H9 (cell line): ENCODE measurements at regions not wholly inside any gene's neighbourhood (a gene's known extent, or its start where the extent isn't known, plus 50 kb on each side); places are given as distances from the start of the nearest gene placed in this dataset.

Experiments
- DNase-seq: peaks from one replicate; pipeline ENCODE4 v3.0.0-alpha.2; 2017
- H2AFZ ChIP-seq: one replicate; pipeline ENCODE4 v1.6.1; 2013; ENCODE audit warnings: mild to moderate bottlenecking, low read length, control low read depth, moderate library complexity
- H2AK5ac ChIP-seq: 2 replicates; pipeline ENCODE4 v1.6.1; 2013; ENCODE audit warnings: low read length, control low read depth, mixed read lengths; ENCODE audit not compliant: insufficient read length
- H2BK120ac ChIP-seq: one replicate; pipeline ENCODE4 v1.6.1; 2013; ENCODE audit warnings: low read depth, mild to moderate bottlenecking, low read length, control low read depth, inconsistent platforms; ENCODE audit not compliant: poor library complexity, severe bottlenecking
- H2BK12ac ChIP-seq: 2 replicates; pipeline ENCODE4 v1.6.1; 2013; ENCODE audit warnings: low read length, control low read depth, mixed read lengths, low read depth; ENCODE audit not compliant: insufficient read length
- H2BK15ac ChIP-seq: 2 replicates; pipeline ENCODE4 v1.6.1; 2013; ENCODE audit warnings: low read depth, low read length, control low read depth
- H2BK20ac ChIP-seq: one replicate; pipeline ENCODE4 v1.6.1; 2013; ENCODE audit warnings: low read depth, mild to moderate bottlenecking, low read length, control low read depth, inconsistent platforms; ENCODE audit not compliant: poor library complexity, severe bottlenecking
- H2BK5ac ChIP-seq: 2 replicates; pipeline ENCODE4 v1.6.1; 2013; ENCODE audit warnings: low read length, control low read depth, mixed read lengths; ENCODE audit not compliant: insufficient read length
- H3K14ac ChIP-seq: 2 replicates; pipeline ENCODE4 v1.6.1; 2013; ENCODE audit warnings: low read length, control low read depth; ENCODE audit not compliant: insufficient read depth
- H3K18ac ChIP-seq: 2 replicates; pipeline ENCODE4 v1.6.1; 2013; ENCODE audit warnings: low read depth, mild to moderate bottlenecking, mixed read lengths, low read length, control low read depth; ENCODE audit not compliant: insufficient read length
- H3K23ac ChIP-seq: 2 replicates; pipeline ENCODE4 v1.6.1; 2013; ENCODE audit warnings: low read length, control low read depth, mixed read lengths, low read depth; ENCODE audit not compliant: insufficient read length
- H3K23me2 ChIP-seq: 2 replicates; pipeline ENCODE4 v1.6.1; 2013; ENCODE audit warnings: low read depth, mild to moderate bottlenecking, mixed read lengths, low read length, control low read depth; ENCODE audit not compliant: insufficient read length, poor library complexity, severe bottlenecking
- H3K27ac ChIP-seq: 2 replicates; pipeline ENCODE4 v1.5.1; 2013; ENCODE audit warnings: low read length, control low read depth, mixed read lengths, low read depth; ENCODE audit not compliant: insufficient read length
- H3K27me3 ChIP-seq: 2 replicates; pipeline ENCODE4 v1.6.1; 2013; ENCODE audit warnings: low read length, control low read depth, inconsistent platforms; ENCODE audit not compliant: insufficient read depth
- H3K4ac ChIP-seq: 2 replicates; pipeline ENCODE4 v1.6.1; 2013; ENCODE audit warnings: low read depth, mild to moderate bottlenecking, control low read depth, inconsistent platforms, low read length, moderate library complexity
- H3K4me1 ChIP-seq: 2 replicates; pipeline ENCODE4 v1.6.1; 2013; ENCODE audit warnings: low read length, control low read depth, inconsistent platforms; ENCODE audit not compliant: insufficient read depth
- H3K4me2 ChIP-seq: 2 replicates; pipeline ENCODE4 v1.6.1; 2013; ENCODE audit warnings: low read length, control low read depth, mixed read lengths; ENCODE audit not compliant: insufficient read length, insufficient read depth
- H3K56ac ChIP-seq: 2 replicates; pipeline ENCODE4 v1.6.1; 2013; ENCODE audit warnings: low read depth, mild to moderate bottlenecking, mixed read lengths, low read length, control low read depth; ENCODE audit not compliant: insufficient read length
- H3K79me1 ChIP-seq: 2 replicates; pipeline ENCODE4 v1.6.1; 2013; ENCODE audit warnings: low read depth, mild to moderate bottlenecking, moderate library complexity, low read length, control low read depth, inconsistent platforms; ENCODE audit not compliant: insufficient read depth, poor library complexity, severe bottlenecking
- H3K79me2 ChIP-seq: 2 replicates; pipeline ENCODE4 v1.6.1; 2013; ENCODE audit warnings: low read length, control low read depth, inconsistent platforms; ENCODE audit not compliant: insufficient read depth
- H3K9ac ChIP-seq: 2 replicates; pipeline ENCODE4 v1.6.1; 2013; ENCODE audit warnings: low read length, control low read depth, mixed read lengths; ENCODE audit not compliant: insufficient read length; ENCODE audit errors: extremely low read depth
- H3K9me3 ChIP-seq: one replicate; pipeline ENCODE4 v1.6.1; 2013; ENCODE audit warnings: low read depth, low read length, inconsistent platforms; ENCODE audit not compliant: control insufficient read depth
- H3T11ph ChIP-seq: one replicate; pipeline ENCODE4 v1.6.1; 2013; ENCODE audit warnings: mild to moderate bottlenecking, low read length, control low read depth, inconsistent platforms
- H4K20me1 ChIP-seq: one replicate; pipeline ENCODE4 v1.6.1; 2013; ENCODE audit not compliant: control insufficient read depth, insufficient read length, insufficient read depth
- H4K5ac ChIP-seq: 2 replicates; pipeline ENCODE4 v1.6.1; 2013; ENCODE audit warnings: low read depth, mild to moderate bottlenecking, mixed read lengths, low read length, control low read depth; ENCODE audit not compliant: insufficient read length
- H4K8ac ChIP-seq: replicated peaks from 2 replicates; pipeline ENCODE4 v1.6.1; 2013; ENCODE audit warnings: low read length, control low read depth, mixed read lengths, low read depth; ENCODE audit not compliant: insufficient read length
- H4K91ac ChIP-seq: 2 replicates; pipeline ENCODE4 v1.6.1; 2013; ENCODE audit warnings: low read depth, mild to moderate bottlenecking, moderate library complexity, mixed read lengths, low read length, control low read depth; ENCODE audit not compliant: insufficient read length
- H3K27ac Mint-ChIP-seq, 3 experiments: 2 replicates in 2 of 3; 3 replicates in 1 of 3; pipeline ENCODE4 v1.8.0; 2020 to 2021; ENCODE audit warnings: mixed read lengths in 3 of 3, mild to moderate bottlenecking in 1 of 3, moderate library complexity in 1 of 3
- H3K27me3 Mint-ChIP-seq: 2 replicates; pipeline ENCODE4 v1.8.0; 2021; ENCODE audit warnings: low read depth, mild to moderate bottlenecking, moderate library complexity, mixed read lengths
- H3K36me3 Mint-ChIP-seq, 3 experiments: 2 replicates in 2 of 3; 3 replicates in 1 of 3; pipeline ENCODE4 v1.8.0; 2020 to 2021; ENCODE audit warnings: low read depth in 3 of 3, mixed read lengths in 3 of 3; ENCODE audit not compliant: insufficient read depth in 1 of 3
- H3K4me1 Mint-ChIP-seq, 2 experiments: 2 replicates each; pipeline ENCODE4 v1.8.0; 2020; ENCODE audit warnings: mixed read lengths in 2 of 2
- H3K4me3 Mint-ChIP-seq, 2 experiments: 2 replicates in 1 of 2; 3 replicates in 1 of 2; pipeline ENCODE4 v1.8.0; 2020 to 2021; ENCODE audit warnings: mild to moderate bottlenecking in 2 of 2, mixed read lengths in 2 of 2, moderate library complexity in 1 of 2
- H3K9me3 Mint-ChIP-seq, 2 experiments: 2 replicates in 1 of 2; 3 replicates in 1 of 2; pipeline ENCODE4 v1.8.0; 2020; ENCODE audit warnings: mild to moderate bottlenecking in 2 of 2, mixed read lengths in 2 of 2, moderate library complexity in 1 of 2
- WGBS: extraction: QIAGEN DNeasy Blood & Tissue Kit; methylation state at CpG from one replicate; pipeline ENCODE4 v1.1.7; 2013; ENCODE audit warnings: missing lambda C conversion rate, low lambda C conversion rate, mixed read lengths; ENCODE audit not compliant: insufficient read length; ENCODE audit errors: extremely low coverage; 5-methylcytosine and 5-hydroxymethylcytosine counted together
- TF ChIP-seq, protein P1 (sequence below): fragments of 200-600 bp; sonication (generic); conservative IDR thresholded peaks from 3 replicates; pipeline ENCODE4 v1.8.0; 2021; ENCODE audit warnings: antibody characterized with exemption, mild to moderate bottlenecking

DNA sequence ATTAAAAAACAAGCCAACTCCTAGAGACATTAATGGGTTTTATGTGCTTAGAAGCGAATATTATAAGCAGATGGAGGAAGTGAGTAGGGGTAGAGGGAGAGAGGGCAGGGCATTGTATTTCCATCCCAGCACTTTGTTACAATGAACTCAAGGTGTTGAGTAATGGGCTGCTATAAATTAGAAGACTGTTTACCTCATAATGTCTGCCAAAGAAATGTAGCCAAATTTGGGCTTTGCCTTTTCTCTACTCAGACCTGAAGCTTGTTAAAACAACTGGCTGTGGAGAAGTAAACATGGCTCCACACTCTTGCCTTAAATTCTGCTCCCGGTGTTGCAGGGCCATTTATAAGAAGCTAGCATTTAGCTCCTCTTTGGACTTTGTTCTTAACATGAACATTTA, 134.7 kb downstream of the PMP22 start:
- peaks cover 0 to 10% (median 3%) of the 10 kb centered on the region in 3 experiments; a peak in 3 of 7 replicates for H3K36me3 Mint-ChIP-seq
- no peak overlapping the region for H3K4me3 Mint-ChIP-seq

More for the DNA sequence above, 134.7 kb downstream of the PMP22 start:
- Mint-ChIP-seq H3K4me1 (no peaks in the 10 kb centered on the region), H3K9me3 (peaks cover 0 to 13% of the 10 kb centered on the region in 2 experiments; a peak in 3 of 5 replicates), H3K27me3 (no peaks in the 10 kb centered on the region; the same call in 1 of the 2 replicates), H3K27ac (no peak overlapping the region)
- H2BK20ac ChIP-seq = no peak overlapping the region
- no peaks in the 10 kb centered on the region for H3K79me2 ChIP-seq
- H3K4me2 ChIP-seq = no peak overlapping the region
- no peak overlapping the region for H3K14ac ChIP-seq
- H3K4me1 ChIP-seq = no peaks in the 10 kb centered on the region
- TF ChIP-seq, protein P1, sequence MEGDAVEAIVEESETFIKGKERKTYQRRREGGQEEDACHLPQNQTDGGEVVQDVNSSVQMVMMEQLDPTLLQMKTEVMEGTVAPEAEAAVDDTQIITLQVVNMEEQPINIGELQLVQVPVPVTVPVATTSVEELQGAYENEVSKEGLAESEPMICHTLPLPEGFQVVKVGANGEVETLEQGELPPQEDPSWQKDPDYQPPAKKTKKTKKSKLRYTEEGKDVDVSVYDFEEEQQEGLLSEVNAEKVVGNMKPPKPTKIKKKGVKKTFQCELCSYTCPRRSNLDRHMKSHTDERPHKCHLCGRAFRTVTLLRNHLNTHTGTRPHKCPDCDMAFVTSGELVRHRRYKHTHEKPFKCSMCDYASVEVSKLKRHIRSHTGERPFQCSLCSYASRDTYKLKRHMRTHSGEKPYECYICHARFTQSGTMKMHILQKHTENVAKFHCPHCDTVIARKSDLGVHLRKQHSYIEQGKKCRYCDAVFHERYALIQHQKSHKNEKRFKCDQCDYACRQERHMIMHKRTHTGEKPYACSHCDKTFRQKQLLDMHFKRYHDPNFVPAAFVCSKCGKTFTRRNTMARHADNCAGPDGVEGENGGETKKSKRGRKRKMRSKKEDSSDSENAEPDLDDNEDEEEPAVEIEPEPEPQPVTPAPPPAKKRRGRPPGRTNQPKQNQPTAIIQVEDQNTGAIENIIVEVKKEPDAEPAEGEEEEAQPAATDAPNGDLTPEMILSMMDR = no peak
- H2BK15ac ChIP-seq = no peak overlapping the region
- no peak overlapping the region for H3T11ph ChIP-seq
- peaks cover 5% of the 10 kb centered on the region for H3K9me3 ChIP-seq
- no peaks in the 10 kb centered on the region for H3K27me3 ChIP-seq
- no peak overlapping the region for H3K4ac ChIP-seq
- no peak overlapping the region for H3K18ac ChIP-seq
- no CpG with 5 or more reads among the region's 2 CpGs for WGBS
- H2BK120ac ChIP-seq = no peak overlapping the region
- H3K79me1 ChIP-seq = no peaks in the 10 kb centered on the region
- H2BK12ac ChIP-seq = no peak overlapping the region
- no peak overlapping the region for H3K23ac ChIP-seq
- H2AK5ac ChIP-seq = no peak overlapping the region
- no peak overlapping the region for H3K9ac ChIP-seq
- H4K91ac ChIP-seq = no peak overlapping the region
- no peak overlapping the region for H4K8ac ChIP-seq
- H4K5ac ChIP-seq = no peak overlapping the region
- H4K20me1 ChIP-seq = no peaks in the 10 kb centered on the region
- no peak overlapping the region for H3K56ac ChIP-seq
- no peaks in the 10 kb centered on the region for H3K23me2 ChIP-seq
- no peak overlapping the region for H2AFZ ChIP-seq
- H3K27ac ChIP-seq = no peak overlapping the region
- no peak for DNase-seq
- no peak overlapping the region for H2BK5ac ChIP-seq
